Fibroblast of mammary gland (primary cell): ENCODE measurements at regions not wholly inside any gene's neighbourhood (a gene's known extent, or its start where the extent isn't known, plus 50 kb on each side); places are given as distances from the start of the nearest gene placed in this dataset.

Experiments
- DNase-seq: peaks from one replicate; pipeline ENCODE4 v3.0.0-alpha.2; 2010; ENCODE audit warnings: low read depth
- H3K4me3 ChIP-seq: 2 replicates; pipeline ENCODE4 v1.5.1; 2011; ENCODE audit warnings: low read depth, mild to moderate bottlenecking, low read length, moderate library complexity; ENCODE audit not compliant: control insufficient read depth
- TF ChIP-seq, protein P1 (sequence below): conservative IDR thresholded peaks from 2 replicates; pipeline ENCODE4 v1.5.1; 2011; ENCODE audit warnings: low read depth, low read length, inconsistent platforms; ENCODE audit not compliant: control insufficient read depth, insufficient read depth

DNA sequence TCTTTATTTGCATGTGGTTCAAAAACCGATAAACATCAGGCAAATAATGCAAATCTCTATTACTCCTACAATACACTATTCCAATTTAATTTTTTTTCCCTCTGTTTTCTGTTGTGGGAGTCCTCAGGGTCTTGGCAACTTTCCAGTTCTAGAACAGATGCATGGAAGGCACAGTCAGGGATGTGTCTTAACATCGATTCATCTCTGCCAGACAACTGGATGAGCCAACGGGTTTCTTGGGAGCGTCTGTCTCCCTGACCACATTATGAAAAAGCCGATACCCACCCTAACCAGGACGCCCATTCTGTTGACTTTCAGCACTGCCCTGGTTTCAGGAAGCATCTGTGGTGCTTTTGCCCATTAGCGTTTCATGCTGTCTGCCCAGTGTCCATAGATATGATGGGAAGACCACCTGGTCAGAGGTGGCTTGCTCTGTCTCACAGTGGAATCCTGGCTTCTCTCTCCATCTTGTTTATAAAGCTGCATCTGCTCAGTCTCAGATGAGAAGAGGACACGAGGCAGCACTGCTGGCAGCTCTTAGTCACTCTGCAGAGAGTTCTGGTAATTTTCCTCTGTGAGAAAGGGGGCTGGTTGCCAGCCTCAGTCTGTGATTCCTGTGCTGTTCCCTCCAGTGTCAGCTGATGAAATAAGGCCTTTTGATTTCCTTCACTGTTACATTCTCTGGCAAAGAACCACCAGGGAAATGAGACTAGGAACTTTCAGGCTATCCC lies 57.9 kb upstream of the KCNE4 start:
- H3K4me3 ChIP-seq, result no peak overlapping the region
- peak; percentile 97 for DNase-seq
- TF ChIP-seq, protein P1, sequence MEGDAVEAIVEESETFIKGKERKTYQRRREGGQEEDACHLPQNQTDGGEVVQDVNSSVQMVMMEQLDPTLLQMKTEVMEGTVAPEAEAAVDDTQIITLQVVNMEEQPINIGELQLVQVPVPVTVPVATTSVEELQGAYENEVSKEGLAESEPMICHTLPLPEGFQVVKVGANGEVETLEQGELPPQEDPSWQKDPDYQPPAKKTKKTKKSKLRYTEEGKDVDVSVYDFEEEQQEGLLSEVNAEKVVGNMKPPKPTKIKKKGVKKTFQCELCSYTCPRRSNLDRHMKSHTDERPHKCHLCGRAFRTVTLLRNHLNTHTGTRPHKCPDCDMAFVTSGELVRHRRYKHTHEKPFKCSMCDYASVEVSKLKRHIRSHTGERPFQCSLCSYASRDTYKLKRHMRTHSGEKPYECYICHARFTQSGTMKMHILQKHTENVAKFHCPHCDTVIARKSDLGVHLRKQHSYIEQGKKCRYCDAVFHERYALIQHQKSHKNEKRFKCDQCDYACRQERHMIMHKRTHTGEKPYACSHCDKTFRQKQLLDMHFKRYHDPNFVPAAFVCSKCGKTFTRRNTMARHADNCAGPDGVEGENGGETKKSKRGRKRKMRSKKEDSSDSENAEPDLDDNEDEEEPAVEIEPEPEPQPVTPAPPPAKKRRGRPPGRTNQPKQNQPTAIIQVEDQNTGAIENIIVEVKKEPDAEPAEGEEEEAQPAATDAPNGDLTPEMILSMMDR, result no peak

DNA sequence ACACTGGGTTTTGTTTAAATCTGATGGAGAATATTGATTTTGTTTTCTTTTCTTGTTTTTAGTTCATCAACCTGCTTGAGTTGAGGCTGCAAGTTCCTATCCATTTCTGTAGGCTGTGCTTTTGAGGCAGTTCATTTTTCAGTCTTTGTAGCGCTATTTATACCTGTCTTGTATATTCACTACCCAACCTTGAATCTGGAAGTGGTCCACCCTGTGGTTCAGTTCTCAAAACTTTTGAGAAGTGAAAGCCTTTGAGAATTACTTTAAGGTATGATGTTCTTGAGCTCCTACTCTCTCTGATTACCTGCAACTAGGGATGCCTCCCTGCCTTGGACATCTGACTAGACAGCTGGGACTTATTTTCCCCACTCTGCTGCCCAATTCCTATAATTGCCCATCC lies 53.5 kb upstream of the KCNE4 start:
- DNase-seq, result no peak
- H3K4me3 ChIP-seq, result no peak overlapping the region
- TF ChIP-seq, protein P1, result no peak

DNA sequence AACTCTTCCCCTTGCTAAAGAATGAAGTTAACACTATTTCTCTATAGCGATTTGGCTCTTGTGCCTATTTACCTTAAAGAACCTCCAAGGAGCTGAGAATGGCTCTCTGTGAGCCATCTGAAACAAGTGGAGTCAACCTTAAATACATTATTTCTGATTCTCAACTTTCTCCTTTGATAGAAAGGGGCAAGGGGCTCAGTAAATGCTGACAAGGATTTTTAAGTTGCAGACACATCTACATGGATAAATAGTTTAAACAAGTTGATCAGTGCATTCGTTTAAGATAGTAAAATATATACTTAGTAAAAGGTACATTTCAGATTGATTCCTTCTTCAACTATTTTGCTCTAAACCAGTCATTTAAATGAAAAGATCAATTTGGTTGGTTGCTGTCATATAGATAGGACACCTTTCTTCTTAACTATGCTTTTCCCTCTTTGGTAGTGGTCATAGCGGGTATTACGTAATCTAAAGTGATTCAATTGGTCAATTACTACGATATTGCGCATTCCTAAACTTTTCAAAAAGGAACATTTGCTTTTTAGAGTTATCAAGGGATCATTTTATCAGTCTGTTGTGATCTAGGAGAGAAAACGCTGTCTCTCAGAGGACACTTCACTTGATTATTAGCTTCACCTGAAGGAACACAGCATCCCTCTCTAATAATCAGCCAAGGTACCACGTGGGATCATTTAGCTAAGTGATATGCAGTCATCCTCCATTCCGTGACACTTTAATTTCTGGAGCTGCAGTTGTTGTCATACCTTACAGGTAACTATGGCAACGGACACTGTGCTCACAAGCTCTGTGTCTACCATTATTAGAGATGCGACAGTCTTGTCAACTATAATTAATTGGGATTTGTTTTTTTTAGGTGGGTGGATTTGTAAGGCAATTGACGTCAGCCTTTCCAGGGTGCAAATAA lies 50.9 kb upstream of the KCNE4 start:
- TF ChIP-seq, protein P1, result no peak
- no peak overlapping the region for H3K4me3 ChIP-seq
- no peak for DNase-seq

DNA sequence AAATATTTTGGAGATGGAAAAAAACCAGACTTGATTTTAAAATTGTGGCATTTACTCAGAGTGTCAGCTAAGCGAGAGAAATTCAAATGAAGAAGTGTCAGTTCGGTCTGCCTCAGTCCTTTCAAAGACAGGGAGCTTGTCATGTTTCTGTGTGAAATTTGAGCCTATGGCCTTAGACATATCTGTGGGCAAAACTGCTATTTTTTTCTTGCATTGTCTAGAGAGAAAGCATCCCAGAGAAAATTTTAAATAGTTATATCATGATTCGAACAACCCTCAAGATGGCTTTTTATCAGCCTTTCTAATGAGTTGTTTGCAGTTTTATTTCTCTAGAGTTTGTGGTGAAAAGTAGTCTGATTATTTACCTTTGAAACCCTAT lies 50.2 kb upstream of the KCNE4 start:
- H3K4me3 ChIP-seq, result no peak overlapping the region
- TF ChIP-seq, protein P1, result no peak
- DNase-seq, result no peak
